Cardiac fibroblast (primary cell): ENCODE measurements at regions not wholly inside any gene's neighbourhood (a gene's known extent, or its start where the extent isn't known, plus 50 kb on each side); places are given as distances from the start of the nearest gene placed in this dataset.

Experiments
- DNase-seq, 2 donors: peaks; one replicate each; pipeline versions ENCODE4 v3.0.0 to v3.0.0-alpha.2; 2010; ENCODE audit warnings: low read depth in 2 of 2
- H3K4me3 ChIP-seq, 2 donors: replicated peaks in 1 of 2; 1 replicate in 1 of 2; 2 replicates in 1 of 2; pipeline ENCODE4 v1.5.1; 2011; ENCODE audit warnings: low read depth in 2 of 2, low read length in 2 of 2, mild to moderate bottlenecking in 2 of 2, moderate library complexity in 1 of 2
- TF ChIP-seq, protein P1 (sequence below): IDR thresholded peaks from one replicate; pipeline ENCODE4 v1.5.1; 2011; ENCODE audit warnings: low read depth, mild to moderate bottlenecking, low read length, inconsistent platforms

DNA sequence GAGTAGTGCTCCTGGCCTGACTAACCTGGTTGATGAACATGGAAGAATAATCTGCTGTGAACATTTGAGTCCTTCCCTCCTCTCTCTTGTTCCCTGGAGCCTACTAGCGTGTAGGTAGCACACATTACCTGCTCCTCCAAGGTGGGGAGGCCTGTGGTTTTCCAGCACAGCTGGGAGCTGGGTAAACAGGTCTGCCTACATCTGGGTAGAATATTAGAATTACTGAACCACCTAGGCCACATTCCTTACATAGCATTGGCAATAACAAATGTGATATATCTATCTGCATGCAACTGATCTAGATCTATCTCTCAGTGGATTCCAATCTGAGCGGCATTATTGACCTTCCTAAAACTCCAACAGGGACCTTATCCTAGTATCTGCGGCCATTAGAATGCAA is 151.0 kb upstream of the ZNF366 start:
- DNase-seq, result no peak
- no peak overlapping the region for H3K4me3 ChIP-seq
- TF ChIP-seq, protein P1, sequence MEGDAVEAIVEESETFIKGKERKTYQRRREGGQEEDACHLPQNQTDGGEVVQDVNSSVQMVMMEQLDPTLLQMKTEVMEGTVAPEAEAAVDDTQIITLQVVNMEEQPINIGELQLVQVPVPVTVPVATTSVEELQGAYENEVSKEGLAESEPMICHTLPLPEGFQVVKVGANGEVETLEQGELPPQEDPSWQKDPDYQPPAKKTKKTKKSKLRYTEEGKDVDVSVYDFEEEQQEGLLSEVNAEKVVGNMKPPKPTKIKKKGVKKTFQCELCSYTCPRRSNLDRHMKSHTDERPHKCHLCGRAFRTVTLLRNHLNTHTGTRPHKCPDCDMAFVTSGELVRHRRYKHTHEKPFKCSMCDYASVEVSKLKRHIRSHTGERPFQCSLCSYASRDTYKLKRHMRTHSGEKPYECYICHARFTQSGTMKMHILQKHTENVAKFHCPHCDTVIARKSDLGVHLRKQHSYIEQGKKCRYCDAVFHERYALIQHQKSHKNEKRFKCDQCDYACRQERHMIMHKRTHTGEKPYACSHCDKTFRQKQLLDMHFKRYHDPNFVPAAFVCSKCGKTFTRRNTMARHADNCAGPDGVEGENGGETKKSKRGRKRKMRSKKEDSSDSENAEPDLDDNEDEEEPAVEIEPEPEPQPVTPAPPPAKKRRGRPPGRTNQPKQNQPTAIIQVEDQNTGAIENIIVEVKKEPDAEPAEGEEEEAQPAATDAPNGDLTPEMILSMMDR, result no peak

DNA sequence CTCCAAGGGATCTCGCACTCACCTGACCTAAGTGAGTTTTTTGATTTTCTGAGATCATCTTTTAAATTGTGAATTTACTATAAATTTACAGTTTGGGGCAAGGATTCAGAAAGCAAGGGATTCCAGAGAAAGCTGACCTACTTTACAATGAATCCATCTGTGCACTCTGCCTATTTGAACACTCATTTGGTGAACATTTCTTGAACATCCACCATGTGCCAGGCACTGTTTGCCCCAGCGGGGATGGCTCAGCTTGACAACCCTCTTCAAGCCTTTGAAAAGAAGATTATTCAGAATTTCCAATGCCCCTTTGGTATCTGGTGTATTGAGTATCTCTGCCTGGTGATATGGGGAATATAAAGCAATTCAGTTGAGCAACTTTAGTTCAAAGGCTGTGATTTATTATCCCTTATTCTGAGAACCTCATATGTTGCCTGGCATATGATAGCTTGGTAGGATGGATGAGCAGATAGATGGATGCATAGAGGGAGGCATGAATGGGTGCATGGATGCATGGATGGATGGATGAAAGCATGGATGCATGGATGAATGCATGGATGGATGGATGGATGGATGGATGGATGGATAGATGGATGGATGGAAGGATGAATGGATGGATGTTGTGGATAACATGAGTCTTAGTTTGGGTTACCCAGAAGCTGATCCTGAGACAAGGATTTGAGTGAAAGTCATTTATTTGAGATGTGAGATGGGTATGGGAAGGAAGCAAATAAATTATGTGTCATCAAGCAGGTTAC is 149.7 kb upstream of the ZNF366 start:
- no peak overlapping the region for H3K4me3 ChIP-seq
- DNase-seq, result no peak
- TF ChIP-seq, protein P1, result no peak

DNA sequence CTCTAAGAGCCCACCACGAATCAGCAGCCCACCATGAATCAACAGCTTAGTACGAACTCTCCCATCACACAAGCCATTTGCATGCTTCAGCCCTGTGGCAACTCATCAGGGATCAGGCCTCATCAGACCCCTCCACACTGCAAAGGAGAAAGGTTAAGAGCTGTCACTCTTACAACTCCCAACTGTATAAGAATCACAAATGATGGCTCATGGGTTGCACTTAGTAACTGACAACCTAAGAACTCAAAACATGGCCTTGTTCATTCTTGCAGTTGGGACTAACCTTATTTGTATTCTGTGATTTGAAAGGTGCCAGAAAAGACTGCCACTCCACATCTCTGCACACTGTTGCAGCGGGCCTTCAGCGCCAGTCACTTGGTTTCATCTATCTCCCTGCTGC is 149.1 kb upstream of the ZNF366 start:
- TF ChIP-seq, protein P1, result no peak
- no peak overlapping the region for H3K4me3 ChIP-seq
- DNase-seq, result no peak

DNA sequence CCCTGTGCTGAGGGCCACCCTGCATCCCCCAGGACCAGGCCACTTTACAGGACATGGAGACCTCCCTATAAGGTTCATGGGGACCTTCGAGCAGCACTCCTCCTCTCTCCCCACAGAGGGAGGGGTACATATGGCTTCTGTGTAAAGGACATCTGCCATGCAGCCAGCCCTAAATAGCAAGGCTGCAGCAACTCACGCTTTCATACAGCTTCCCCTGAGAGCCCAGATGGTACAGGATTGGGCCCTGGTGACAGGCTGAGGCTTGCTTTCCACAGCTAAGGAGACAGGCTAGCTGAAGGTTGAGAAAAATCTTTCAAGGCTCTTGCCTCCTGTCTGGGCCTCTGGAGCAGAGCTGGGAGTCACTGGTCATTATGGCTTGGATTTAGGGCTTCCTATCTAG is 147.0 kb upstream of the ZNF366 start:
- no peak for DNase-seq
- H3K4me3 ChIP-seq, result no peak overlapping the region
- TF ChIP-seq, protein P1, result no peak

DNA sequence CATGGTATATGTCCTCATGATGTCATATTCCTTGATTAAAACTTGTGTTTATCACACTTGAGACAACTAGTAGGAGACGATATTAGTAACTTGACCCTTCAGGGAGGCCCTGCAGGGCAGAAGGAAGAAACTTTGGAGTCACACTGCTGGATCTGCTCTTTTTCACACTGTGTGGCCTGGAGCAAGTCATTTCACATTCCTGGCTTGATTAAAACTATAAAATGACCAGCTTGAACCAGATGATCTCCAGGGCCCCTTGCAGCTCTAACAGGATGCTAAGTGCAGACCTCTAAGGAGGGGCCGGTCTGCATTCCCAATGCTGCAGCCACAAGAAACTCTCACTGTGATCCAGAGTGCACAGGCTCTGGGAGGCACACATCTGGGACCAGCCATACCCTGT is 146.4 kb upstream of the ZNF366 start:
- TF ChIP-seq, protein P1, result no peak
- no peak overlapping the region for H3K4me3 ChIP-seq
- DNase-seq, result no peak

DNA sequence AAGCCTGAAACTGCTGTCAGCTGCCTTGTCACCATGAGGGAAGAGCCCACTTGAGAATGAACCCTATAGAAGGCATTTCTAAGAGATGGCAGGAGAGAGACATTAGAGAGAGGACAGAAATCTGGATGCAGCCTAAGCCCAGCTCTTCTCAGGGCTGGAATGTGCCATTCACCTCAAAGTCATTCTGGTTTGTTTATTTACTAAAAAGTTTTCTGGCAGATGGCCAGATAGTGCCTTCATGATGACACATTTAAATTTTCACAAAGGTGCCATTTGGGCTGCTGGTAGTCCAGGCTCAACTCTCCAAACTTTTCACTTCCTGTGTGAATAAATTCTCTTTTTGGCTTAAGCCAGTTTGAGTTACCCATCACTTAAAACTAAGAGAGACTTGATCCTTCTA is 144.6 kb upstream of the ZNF366 start:
- H3K4me3 ChIP-seq, result no peak overlapping the region
- peak in 1 of 2 donors; percentile 13 for DNase-seq
- TF ChIP-seq, protein P1, result no peak

DNA sequence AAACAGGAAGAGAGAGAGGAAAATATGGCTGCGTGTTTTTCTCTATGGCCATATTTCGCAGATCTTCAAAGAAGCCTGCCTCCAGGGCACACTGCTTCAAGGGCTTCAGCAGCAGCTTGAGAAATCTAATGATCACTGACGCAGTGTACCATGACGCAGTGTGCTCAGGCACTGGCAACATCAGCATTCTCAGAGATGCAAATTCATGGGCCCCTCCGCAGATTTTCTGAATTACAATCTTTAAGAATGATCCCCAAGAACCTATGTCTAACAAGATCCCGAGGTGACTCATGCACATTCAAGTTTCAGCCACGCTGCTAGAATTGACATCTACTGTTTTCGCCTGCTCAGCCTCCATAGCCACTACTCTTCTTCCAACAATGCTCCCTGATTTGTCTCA is 143.9 kb upstream of the ZNF366 start:
- no peak overlapping the region for H3K4me3 ChIP-seq
- no peak for DNase-seq
- TF ChIP-seq, protein P1, result no peak
